OCI-LY7 (cell line): ENCODE measurements at regions not wholly inside any gene's neighbourhood (a gene's known extent, or its start where the extent isn't known, plus 50 kb on each side); places are given as distances from the start of the nearest gene placed in this dataset.

ENCODE experiments used
- BruUV-seq: library from RNA; stranded (reverse); fragments of 400-500 nt; replicated peaks from 2 replicates; lab custom pipeline; 2021; lab: Mats Ljungman, UMichigan
- CTCF ChIA-PET: fragments of 300-600 bp; sonication (Branson Sonifier 250); formaldehyde crosslinking; loops from one replicate; lab custom pipeline; 2022; ENCODE audit warnings: antibody characterized with exemption; ENCODE audit not compliant: unreplicated experiment; lab: Charles Lee
- POLR2A ChIA-PET: fragments of 300-600 bp; sonication (Branson Sonifier 250); formaldehyde crosslinking; loops from one replicate; lab custom pipeline; 2022; ENCODE audit warnings: antibody characterized with exemption; lab: Charles Lee
- DNase-seq: peaks from one replicate; pipeline ENCODE4 v3.0.0-alpha.2; 2015; ENCODE audit warnings: low spot score
- H2AFZ ChIP-seq: fragments of 200-600 bp; sonication (generic), shearing (Covaris generic); 2 replicates; pipeline ENCODE4 v1.6.1; 2014; ENCODE audit warnings: mild to moderate bottlenecking, antibody characterized with exemption, low read length, moderate library complexity
- H3K27ac ChIP-seq: fragments of 200-600 bp; sonication (generic); 2 replicates; pipeline ENCODE4 v1.5.1; 2014; ENCODE audit warnings: mixed run types, low read depth, mild to moderate bottlenecking, moderate library complexity, low read length, inconsistent platforms; ENCODE audit not compliant: poor library complexity, severe bottlenecking
- H3K36me3 ChIP-seq: fragments of 200-600 bp; sonication (generic); 2 replicates; pipeline ENCODE4 v1.6.1; 2014; ENCODE audit warnings: mild to moderate bottlenecking, antibody characterized with exemption, low read length, moderate library complexity, mixed read lengths; ENCODE audit not compliant: insufficient read depth
- H3K4me1 ChIP-seq: fragments of 200-600 bp; sonication (generic); 2 replicates; pipeline ENCODE4 v1.5.1; 2014; ENCODE audit warnings: mild to moderate bottlenecking, low read length; ENCODE audit not compliant: insufficient read depth, poor library complexity, severe bottlenecking
- H3K4me2 ChIP-seq: fragments of 200-600 bp; sonication (generic); 2 replicates; pipeline ENCODE4 v1.6.1; 2014; ENCODE audit warnings: mild to moderate bottlenecking, low read length
- H3K4me3 ChIP-seq: fragments of 200-600 bp; sonication (generic); 2 replicates; pipeline ENCODE4 v1.5.1; 2014; ENCODE audit warnings: mild to moderate bottlenecking, low read depth, low read length; ENCODE audit not compliant: poor library complexity, severe bottlenecking
- H3K79me2 ChIP-seq: fragments of 200-600 bp; sonication (generic); 2 replicates; pipeline ENCODE4 v1.6.1; 2016; ENCODE audit warnings: low read depth, mild to moderate bottlenecking, low read length, moderate library complexity, mixed read lengths; ENCODE audit not compliant: insufficient read depth
- H3K9me2 ChIP-seq: fragments of 200-600 bp; sonication (generic); 2 replicates; pipeline ENCODE4 v1.6.1; 2016; ENCODE audit warnings: mild to moderate bottlenecking, low read length, mixed read lengths; ENCODE audit not compliant: insufficient read depth
- H3K9me3 ChIP-seq: fragments of 200-600 bp; sonication (generic); 2 replicates; pipeline ENCODE4 v1.6.1; 2014; ENCODE audit warnings: mild to moderate bottlenecking, mixed run types, low read length, mixed read lengths
- H4K20me1 ChIP-seq: fragments of 200-600 bp; sonication (generic); 2 replicates; pipeline ENCODE4 v1.6.1; 2014; ENCODE audit warnings: mild to moderate bottlenecking, antibody characterized with exemption, low read length, moderate library complexity, mixed read lengths; ENCODE audit not compliant: insufficient read depth
- EZH2phosphoT487 ChIP-seq: fragments of 200-600 bp; sonication (generic); IDR thresholded peaks from 2 replicates; pipeline ENCODE4 v1.6.1; 2018; ENCODE audit warnings: low read depth, borderline replicate concordance, mild to moderate bottlenecking, mixed run types, antibody characterized with exemption, low read length, moderate library complexity, mixed read lengths
- intact Hi-C: fragments of 100-400 bp; cut with micrococcal nuclease; formaldehyde crosslinking; loops from one replicate; pipeline ENCODE4 v1.10.0; 2022; ENCODE audit not compliant: unreplicated experiment
- TF ChIP-seq, protein P1 (sequence below): fragments of 200-600 bp; sonication (generic); conservative IDR thresholded peaks from 2 replicates; pipeline ENCODE4 v1.5.1; 2014; ENCODE audit warnings: mild to moderate bottlenecking, antibody characterized with exemption, low read length, moderate library complexity, mixed read lengths

DNA sequence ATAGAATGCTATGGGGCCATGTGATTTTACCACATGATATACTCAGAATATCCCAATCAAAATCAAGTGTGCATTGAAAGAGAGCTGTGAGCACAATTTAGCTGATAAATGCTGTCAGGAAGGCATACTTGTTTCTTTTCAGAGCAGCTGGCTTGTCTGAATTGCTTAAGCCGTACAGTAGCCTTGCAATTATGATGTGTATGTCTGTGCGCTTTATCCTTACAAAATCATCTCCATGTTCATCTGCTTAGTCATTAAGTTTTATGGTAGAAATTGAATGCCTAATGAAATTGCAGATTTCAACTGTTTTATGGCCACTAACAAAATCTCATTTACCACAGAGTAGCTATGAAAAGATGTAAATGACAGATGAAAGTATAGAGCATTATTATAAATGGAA, 346.0 kb upstream of the DLGAP1 start:
- no peaks in the 10 kb centered on the region for H3K4me1 ChIP-seq
- no peak for TF ChIP-seq EZH2phosphoT487
- TF ChIP-seq, protein P1, sequence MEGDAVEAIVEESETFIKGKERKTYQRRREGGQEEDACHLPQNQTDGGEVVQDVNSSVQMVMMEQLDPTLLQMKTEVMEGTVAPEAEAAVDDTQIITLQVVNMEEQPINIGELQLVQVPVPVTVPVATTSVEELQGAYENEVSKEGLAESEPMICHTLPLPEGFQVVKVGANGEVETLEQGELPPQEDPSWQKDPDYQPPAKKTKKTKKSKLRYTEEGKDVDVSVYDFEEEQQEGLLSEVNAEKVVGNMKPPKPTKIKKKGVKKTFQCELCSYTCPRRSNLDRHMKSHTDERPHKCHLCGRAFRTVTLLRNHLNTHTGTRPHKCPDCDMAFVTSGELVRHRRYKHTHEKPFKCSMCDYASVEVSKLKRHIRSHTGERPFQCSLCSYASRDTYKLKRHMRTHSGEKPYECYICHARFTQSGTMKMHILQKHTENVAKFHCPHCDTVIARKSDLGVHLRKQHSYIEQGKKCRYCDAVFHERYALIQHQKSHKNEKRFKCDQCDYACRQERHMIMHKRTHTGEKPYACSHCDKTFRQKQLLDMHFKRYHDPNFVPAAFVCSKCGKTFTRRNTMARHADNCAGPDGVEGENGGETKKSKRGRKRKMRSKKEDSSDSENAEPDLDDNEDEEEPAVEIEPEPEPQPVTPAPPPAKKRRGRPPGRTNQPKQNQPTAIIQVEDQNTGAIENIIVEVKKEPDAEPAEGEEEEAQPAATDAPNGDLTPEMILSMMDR, result no peak
- no peak overlapping the region for H3K4me2 ChIP-seq
- CTCF ChIA-PET, result no interaction called here
- intact Hi-C loops, result no loop called here
- no peak overlapping the region for H3K27ac ChIP-seq
- H3K9me2 ChIP-seq, result no peaks in the 10 kb centered on the region
- H4K20me1 ChIP-seq, result no peaks in the 10 kb centered on the region
- DNase-seq, result no peak
- no peak overlapping the region for H2AFZ ChIP-seq
- no peaks in the 10 kb centered on the region for H3K36me3 ChIP-seq
- H3K4me3 ChIP-seq, result no peak overlapping the region
- POLR2A ChIA-PET, result no interaction called here
- no peaks in the 10 kb centered on the region for H3K79me2 ChIP-seq
- H3K9me3 ChIP-seq, result no peaks in the 10 kb centered on the region
- no TSS peak for BruUV-seq

DNA sequence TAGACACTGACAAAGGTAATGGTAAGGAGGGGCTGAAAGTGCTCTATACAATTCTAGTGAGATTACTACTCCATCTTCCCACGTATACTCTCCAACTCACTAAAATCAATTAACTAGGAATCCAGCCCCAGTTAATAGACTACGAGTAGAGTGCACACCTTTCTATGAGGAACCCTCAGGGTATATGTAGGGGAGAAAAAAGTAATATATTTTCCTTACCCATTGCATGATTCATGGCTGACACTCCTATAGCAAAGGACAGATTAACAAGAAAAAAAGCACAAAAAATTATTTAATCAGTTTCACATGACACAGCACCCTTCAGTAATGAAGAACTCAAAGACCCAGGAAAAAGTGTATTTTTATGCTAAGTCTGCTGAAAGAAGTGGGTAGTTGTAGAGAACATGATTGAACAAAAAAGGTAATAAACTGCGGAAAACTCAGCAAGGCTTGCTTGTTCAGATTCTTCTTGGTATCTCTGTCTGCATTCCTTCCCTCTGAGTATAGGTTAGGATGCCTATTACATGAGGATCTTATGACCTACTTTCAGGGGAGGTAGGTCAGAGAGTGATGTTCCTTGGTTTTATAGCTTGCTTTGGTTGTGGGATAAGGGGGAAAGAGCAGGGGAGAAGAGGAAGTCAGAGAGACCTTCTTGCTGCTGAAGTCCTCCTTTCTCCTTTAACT, 342.0 kb upstream of the DLGAP1 start:
- Histone ChIP-seq H3K27ac (no peak overlapping the region), H4K20me1 (no peaks in the 10 kb centered on the region), H3K4me2 (no peak overlapping the region), H2AFZ (no peak overlapping the region), H3K4me3 (no peak overlapping the region), H3K4me1 (no peaks in the 10 kb centered on the region), H3K9me3 (no peaks in the 10 kb centered on the region), H3K79me2 (no peaks in the 10 kb centered on the region), H3K9me2 (no peaks in the 10 kb centered on the region), H3K36me3 (no peaks in the 10 kb centered on the region)
- ChIA-PET POLR2A (no interaction called here), CTCF (no interaction called here)
- intact Hi-C loops, result no loop called here
- DNase-seq, result no peak
- no TSS peak for BruUV-seq
- TF ChIP-seq, protein P1, result no peak
- no peak for TF ChIP-seq EZH2phosphoT487

DNA sequence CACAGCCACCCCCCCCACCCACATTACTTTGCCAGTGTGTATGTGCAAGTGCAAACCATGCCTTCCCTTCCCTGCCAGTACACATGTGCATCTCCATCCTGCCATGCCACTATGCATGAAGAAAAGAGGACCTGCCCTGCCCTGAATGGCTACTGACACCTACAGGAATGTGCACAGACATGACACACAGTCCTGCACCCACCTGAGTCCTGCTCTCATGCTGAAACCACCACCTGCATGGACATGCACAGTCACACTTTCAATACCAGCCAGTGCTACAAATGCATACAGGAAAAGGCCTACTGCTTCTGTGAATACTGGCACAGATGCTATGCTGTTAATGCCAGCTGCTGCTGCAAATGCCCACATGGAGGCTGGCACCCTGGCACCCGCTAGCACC, 334.4 kb upstream of the DLGAP1 start:
- Histone ChIP-seq H4K20me1 (no peaks in the 10 kb centered on the region), H3K4me2 (no peak overlapping the region), H3K4me1 (peaks cover 9% of the 10 kb centered on the region), H2AFZ (no peak overlapping the region), H3K36me3 (no peaks in the 10 kb centered on the region), H3K9me3 (peaks cover 11% of the 10 kb centered on the region; the same call in 1 of the 2 replicates), H3K79me2 (no peaks in the 10 kb centered on the region), H3K9me2 (no peaks in the 10 kb centered on the region), H3K4me3 (no peak overlapping the region), H3K27ac (no peak overlapping the region)
- no peak for TF ChIP-seq EZH2phosphoT487
- TF ChIP-seq, protein P1, result peak; percentile 37; the same call in 1 of the 2 replicates
- CTCF ChIA-PET, result no interaction called here
- intact Hi-C loops, result loop anchor here (1.0 to 10.0 kb wide), 3 partner anchors 150 to 682 kb away; no protein-coding TSS in a partner anchor
- POLR2A ChIA-PET, result no interaction called here
- peak; percentile 69 for DNase-seq
- no TSS peak for BruUV-seq
